Right lobe of liver (tissue), 4 donors: ENCODE measurements at regions not wholly inside any gene's neighbourhood (a gene's known extent, or its start where the extent isn't known, plus 50 kb on each side); places are given as distances from the start of the nearest gene placed in this dataset.

ENCODE experiments used
- CTCF ChIP-seq, 4 donors: fragments of 200-600 bp in 3 of 4; fragments of 450-650 bp in 1 of 4; IDR thresholded peaks; one replicate each; pipeline versions ENCODE4 v1.5.1 to v1.8.0; 2016 to 2022; ENCODE audit warnings: antibody characterized with exemption in 4 of 4, mild to moderate bottlenecking in 2 of 4
- POLR2A ChIP-seq: fragments of 450-650 bp; IDR thresholded peaks from one replicate; pipeline ENCODE4 v1.6.1; 2017; ENCODE audit warnings: antibody characterized with exemption, mild to moderate bottlenecking
- donor health status: DM: no; HTN: no; CAD: no.
- donor health status: DM: no; HTN: no; CAD: no.
- donor health status: DM: no; HTN: yes; CAD: no.

- TF ChIP-seq CTCF (IDR thresholded peaks at IDR 0.05) (no peak), POLR2A (no peak)
Observed at GRCh38 chr7:13639396-13639795, 350.1 kb downstream of the ETV1 start.
